KG1 (cell line): ENCODE measurements at regions not wholly inside any gene's neighbourhood (a gene's known extent, or its start where the extent isn't known, plus 50 kb on each side); places are given as distances from the start of the nearest gene placed in this dataset.

Source experiments
- DNase-seq: peaks from one replicate; lab custom pipeline; 2025; lab: John Stamatoyannopoulos, UW

GRCh38 chr20:42020316-42020715 is 402.1 kb upstream of the CHD6 start:
- DNase-seq, result no peak

DNA sequence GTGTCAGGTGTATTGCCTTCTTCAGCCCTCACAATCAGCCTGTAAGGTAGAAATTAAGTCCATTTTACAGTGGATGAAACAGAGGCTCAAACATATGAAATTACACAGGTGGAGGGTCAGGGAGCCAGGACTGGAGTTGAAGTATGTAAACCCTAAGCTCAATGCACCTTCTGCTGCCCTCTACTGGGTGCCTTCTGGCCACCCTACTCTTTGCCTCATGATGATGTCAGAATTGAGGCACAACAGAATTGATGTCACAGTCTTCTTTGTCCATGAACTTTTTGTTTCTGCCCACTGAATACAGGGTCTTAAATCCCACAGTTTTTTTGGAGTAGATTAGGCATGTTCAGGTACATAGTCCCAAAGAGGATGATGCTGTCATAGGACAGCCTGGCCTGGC is 400.8 kb upstream of the CHD6 start:
- DNase-seq, result no peak

DNA sequence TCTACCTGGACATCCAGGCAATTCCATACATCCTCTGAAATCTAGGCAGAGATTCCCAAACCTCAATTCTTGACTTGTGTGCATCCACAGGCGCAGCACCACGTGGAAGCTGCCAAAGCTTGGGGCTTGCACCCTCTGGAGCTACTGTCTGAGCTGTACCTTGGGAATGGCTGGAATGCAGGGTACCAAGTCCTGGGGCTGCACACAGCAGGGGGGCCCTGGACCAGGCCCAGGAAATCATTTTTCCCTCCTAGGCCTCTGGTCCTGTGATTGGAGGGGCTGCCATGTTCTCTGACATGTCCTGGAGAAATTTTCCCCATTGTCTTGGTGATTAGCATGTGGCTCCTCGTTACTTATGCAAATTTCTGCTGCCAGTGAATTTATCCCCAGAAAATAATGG is 391.9 kb upstream of the CHD6 start:
- no peak for DNase-seq

DNA sequence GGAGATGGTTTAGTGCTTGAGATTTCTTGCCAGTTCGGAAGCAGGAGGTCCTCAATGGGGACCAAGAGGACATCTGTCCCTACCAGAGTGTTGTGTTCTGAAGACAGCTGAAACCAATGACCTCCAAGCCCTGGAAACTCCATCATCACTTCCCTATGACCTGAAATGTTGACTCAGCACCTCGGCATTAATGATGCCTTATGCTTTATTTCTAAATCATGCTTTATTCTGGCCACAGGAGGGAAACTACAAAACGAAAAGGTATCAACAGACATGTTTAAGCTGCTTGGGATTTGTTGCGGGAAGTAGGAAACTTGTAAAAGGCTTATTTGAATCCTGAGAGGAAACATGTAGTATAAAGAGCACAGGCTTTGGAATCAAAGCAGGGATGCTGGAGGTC is 389.1 kb upstream of the CHD6 start:
- no peak for DNase-seq

DNA sequence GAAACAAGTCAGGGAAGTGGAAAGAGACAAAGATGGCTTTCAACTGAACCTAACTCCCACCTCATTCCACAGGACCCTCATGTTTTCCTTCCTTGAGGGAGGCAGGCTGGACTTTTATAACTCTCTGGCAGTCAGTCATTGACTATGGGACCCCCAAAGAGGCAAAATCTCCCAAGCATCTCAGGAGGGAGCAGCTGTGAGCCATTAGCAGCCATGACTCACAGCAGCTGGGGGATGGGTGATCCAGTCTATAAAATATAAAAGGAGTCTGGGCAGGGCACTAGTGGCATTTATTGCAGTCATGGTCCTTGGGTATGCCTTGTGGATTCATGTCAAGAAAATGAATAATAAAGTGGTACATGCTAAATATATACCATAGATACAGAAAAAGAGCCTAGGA is 387.0 kb upstream of the CHD6 start:
- no peak for DNase-seq

DNA sequence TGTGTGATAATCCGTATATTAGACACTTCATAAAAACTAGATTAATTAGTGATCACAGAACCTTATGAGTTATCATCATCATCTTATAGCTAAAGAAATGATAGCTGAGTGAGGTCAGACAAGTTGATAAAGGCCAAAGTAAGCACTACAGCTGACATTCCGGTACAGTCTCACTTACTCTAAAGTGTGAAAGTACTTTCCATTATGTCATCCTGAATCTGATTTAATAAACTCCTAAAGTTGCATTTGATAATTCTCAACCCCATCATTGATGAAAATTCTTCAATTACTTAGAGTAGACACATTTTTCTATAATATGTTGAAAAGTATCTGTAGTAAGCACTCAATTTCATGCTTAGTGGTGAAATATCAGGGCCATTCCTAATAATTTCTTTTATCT is 385.2 kb upstream of the CHD6 start:
- no peak for DNase-seq

GRCh38 chr20:41998539-41999341 is 380.6 kb upstream of the CHD6 start:
- DNase-seq, result no peak

DNA sequence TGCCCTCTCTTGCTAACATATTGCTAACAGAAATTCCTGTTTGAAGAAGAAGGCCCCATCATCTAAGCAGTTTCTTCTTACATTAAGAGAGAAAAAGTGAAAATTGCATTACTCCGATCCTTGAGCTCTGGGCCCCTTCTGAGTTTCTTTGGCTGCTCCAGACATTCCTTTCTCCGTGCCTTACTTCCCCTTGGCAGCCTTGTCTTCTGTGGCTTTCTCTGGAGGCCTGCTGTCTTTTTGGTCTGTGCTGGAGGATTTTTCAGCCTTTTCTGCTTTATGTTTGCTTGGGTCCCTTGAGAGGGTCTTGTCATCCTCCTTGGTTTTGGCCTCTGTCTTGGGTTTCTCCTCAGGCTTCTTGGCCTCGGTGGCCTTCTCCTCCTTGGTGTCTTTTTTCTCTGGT is 378.8 kb upstream of the CHD6 start:
- DNase-seq, result no peak

GRCh38 chr20:41992481-41992880 is 374.3 kb upstream of the CHD6 start:
- DNase-seq, result no peak

DNA sequence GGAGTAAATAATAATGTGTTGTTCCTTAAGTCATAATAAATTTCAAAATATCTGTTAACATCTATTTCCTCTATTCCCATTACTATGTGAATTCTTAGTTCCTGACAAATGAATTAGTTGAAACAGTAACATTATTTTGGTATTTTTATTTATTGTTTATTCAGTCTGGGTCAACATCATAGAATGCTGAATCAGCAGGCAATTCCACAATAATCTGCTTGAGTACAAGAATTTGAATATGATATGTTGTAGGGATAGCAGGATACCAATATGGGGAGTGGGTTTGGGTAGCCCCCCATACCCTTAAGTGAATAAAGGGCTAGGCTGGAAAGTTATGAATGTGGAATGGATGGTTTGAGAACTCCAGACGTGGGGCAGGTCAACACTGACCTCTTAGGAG is 373.2 kb upstream of the CHD6 start:
- no peak for DNase-seq

DNA sequence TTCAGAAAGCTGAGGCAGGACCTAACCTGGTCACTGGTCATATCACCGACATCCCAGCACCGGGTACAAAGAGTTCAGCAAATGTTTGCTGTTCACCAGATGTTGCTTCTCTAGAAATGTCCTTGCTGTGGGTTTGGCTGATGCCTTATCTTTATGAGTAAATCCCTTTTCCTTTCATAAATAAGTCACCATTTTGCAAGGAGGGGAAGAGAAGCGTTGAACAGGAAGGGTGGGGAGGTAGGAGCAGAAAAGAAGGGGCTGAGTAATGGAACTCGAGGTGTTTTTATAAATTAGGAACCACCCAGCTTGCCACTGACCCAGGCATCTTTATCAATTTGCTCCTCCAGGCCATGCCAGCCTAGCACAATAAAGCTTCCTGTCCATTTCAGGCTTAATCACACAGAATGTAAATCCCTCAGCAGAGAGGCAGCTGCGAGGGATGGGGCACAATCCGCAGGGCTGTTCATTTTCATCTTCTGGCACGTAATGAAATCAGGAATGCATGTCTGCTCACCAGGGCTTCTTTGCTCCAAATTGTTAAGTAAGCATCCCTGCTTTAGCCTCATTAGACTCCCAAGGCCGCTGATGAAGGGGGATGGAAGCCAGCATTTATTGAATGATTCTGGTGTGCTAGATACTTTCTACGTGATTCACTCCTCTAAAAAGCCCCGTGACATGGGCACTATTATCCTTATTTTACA is 371.9 kb upstream of the CHD6 start:
- no peak for DNase-seq

DNA sequence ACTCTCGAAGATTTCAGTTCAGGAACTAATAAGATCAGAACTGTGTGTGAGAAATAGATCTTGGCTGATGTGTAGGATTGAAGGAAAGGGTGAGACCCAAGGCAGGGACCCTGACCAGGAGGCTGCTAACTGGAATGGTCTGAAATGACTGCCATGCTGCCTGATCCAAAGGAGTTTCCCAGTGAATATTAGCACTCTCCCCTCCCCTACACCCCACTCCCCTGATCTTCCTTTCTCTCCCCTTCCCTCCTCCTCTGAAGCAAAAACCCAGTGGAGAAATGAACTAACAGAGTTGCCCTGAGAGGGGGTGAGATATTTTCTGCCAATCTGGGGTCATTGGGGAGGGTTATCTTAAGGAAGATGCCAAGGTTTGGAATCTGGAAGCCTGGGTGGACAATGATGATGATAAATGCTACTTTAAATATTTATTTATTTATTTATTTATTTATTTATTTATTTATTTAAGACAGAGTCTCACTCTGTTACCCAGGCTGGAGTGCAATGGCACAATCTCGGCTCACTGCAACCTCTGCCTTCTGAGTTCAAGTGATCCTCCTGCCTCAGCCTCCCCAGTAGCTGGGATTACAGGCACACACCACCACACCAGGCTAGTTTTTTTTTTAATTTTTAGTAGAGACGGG is 371.0 kb upstream of the CHD6 start:
- DNase-seq, result no peak

- no peak for DNase-seq
Measured at GRCh38 chr20:41984031-41984430, 365.9 kb upstream of the CHD6 start.

DNA sequence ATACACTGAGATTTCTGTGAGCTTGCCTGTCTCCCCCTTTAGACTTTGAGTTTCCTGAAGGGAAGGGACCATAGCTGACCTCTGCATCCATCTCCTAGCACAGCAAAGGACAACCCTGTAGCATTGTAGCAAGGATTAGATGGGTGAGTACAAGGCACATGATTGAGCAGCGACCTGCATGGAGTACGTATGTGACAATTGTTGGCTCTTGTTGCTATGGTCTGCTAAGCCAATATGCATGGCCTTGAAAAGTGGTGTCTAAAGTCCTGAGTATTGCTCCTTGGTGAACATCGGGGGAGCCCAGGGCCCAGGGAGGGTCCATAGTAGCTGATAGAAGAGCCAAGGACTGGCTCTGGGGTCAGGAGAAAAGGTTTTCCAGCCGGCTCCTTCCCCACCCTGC is 365.0 kb upstream of the CHD6 start:
- no peak for DNase-seq

DNA sequence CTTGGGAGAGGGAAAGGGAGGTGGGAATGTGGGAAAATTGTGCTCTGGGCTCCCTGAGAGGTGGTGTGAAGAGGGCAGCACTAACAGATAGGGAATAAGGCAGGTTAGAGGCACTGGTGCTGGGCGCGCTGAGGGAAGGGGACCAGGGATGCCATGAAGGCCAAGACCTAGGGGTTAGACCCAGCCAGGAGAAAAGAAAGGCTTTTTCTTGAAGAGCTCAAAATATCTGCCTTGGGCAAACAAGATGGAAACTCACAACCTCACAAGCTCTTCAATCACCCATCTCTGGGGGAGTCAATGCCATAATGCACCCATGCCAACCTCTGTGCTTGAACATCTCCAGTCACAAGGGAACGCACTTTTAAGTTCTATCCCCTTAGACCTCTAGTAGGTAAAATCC is 363.6 kb upstream of the CHD6 start:
- DNase-seq, result no peak

GRCh38 chr20:41978875-41979274 is 360.7 kb upstream of the CHD6 start:
- DNase-seq, result no peak

DNA sequence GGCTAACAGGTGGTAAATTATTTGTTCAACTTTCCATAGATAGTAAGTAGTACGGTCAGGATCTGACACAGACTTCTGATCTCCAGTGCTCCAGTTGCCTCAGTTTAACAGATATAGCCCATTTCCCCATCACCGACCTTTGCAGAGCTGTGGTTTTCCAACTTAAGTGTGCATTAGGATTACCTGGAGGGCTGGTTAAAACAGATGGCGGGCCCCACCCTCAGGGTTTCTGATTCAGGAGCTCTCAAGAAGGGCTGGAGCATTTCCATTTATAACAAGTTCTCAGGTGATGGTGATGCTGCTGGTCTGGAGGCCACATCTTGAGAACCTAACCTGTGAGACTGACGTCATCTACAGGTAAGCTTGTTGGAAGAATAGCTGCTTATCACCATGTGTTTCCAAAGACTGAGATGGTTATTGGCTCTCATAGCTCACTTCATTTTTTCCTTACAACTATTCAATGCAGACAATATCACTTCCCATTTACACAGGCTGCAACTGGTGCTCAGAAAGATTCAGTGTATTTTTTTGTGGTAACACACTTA is 360.1 kb upstream of the CHD6 start:
- DNase-seq, result no peak

DNA sequence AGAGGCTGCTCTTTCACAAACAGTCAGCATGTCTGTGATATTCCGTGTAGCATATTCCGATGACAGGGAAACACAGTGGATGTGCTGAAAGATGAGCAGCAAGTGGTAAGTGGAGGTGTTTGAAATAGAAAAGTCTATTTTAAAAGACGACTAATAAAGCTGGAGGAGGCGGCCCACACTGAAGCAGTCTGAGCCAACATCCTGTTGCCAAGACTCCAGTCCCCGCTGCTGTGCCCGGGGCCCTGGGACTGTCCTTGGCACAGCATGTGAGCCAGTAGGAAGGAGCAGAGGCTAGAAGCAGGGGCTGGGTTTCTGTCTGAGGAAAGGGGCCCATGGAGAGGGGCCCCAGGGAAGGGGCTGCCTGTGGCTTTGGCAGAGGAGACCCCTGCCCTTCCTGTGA is 351.5 kb upstream of the CHD6 start:
- DNase-seq, result no peak

DNA sequence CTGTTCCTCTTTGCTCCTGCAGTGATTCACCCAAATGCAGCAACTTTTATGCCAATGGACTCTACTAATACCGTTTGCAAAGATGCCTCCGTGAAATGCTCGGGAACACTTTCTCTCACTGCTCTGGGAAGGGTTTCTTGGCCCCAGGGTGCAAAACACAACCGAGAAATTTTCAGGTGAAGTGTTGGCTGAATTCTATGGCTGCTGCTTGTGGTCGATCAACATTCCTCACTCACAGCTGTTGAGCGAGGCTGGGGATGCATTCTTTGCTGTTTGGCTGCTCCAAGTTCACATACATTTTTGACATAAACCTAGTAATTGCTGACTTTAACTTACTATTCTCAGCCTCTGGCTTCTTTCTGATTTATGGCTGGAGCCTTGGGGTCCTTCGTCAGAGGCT is 342.0 kb upstream of the CHD6 start:
- no peak for DNase-seq

- no peak for DNase-seq
Measured at GRCh38 chr20:41958391-41958790, 340.2 kb upstream of the CHD6 start.

- DNase-seq, result no peak
Measured at GRCh38 chr20:41956338-41957074, 338.3 kb upstream of the CHD6 start.

GRCh38 chr20:41952166-41952565 is 334.0 kb upstream of the CHD6 start:
- DNase-seq, result no peak
